ENCODE measurements at regions not wholly inside any gene's neighbourhood (a gene's known extent, or its start where the extent isn't known, plus 50 kb on each side); places are given as distances from the start of the nearest gene placed in this dataset.

DNA sequence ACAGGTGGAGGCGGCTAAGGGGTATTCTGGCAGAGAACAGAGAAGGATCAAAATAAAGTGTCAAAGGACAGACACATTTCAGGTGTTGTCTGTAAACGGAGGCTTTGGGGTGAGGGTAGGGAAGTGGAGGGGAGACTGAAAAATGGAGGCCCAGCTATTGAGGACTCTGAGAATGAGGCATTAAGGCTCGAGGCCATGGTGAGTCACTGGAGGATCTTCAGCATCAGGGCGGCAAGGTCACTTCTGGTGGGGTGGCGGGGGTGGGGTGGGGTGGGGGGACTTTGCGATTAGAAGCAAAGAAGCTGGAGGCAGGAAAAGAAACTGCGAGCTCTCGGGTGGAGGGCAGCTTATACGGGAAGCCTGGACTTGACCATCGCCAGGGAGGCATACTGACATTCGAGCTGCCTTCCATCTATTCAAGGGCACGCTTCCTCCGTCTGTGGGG lies 58.4 kb upstream of the PCGF5 start:
- TF ChIP-seq, protein P1, sequence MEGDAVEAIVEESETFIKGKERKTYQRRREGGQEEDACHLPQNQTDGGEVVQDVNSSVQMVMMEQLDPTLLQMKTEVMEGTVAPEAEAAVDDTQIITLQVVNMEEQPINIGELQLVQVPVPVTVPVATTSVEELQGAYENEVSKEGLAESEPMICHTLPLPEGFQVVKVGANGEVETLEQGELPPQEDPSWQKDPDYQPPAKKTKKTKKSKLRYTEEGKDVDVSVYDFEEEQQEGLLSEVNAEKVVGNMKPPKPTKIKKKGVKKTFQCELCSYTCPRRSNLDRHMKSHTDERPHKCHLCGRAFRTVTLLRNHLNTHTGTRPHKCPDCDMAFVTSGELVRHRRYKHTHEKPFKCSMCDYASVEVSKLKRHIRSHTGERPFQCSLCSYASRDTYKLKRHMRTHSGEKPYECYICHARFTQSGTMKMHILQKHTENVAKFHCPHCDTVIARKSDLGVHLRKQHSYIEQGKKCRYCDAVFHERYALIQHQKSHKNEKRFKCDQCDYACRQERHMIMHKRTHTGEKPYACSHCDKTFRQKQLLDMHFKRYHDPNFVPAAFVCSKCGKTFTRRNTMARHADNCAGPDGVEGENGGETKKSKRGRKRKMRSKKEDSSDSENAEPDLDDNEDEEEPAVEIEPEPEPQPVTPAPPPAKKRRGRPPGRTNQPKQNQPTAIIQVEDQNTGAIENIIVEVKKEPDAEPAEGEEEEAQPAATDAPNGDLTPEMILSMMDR (IDR thresholded peaks at IDR 0.05) = no peak
- TF ChIP-seq POLR2AphosphoS5 (IDR thresholded peaks at IDR 0.05) (no peak), EP300 (IDR thresholded peaks at IDR 0.05) (no peak), POLR2A (IDR thresholded peaks at IDR 0.05) (no peak)
- 3 to 30% methylated on average over 3 to 10 of the region's 13 CpGs for WGBS, 2 donors (ENCODE audit: low coverage in 1 of 2)
- Histone ChIP-seq H3K4me1 (peaks cover 0 to 45% (median 7%) of the 10 kb centered on the region in 3 donors), H3K36me3 (no peaks in the 10 kb centered on the region), H3K27ac (peak overlapping the region; percentile 81 to 99 (median 98)), H3K9me3 (no peaks in the 10 kb centered on the region), H3K4me3 (peak overlapping the region; percentile 58 to 98), H3K27me3 (no peaks in the 10 kb centered on the region)
- peak; percentile 24 for ATAC-seq

DNA sequence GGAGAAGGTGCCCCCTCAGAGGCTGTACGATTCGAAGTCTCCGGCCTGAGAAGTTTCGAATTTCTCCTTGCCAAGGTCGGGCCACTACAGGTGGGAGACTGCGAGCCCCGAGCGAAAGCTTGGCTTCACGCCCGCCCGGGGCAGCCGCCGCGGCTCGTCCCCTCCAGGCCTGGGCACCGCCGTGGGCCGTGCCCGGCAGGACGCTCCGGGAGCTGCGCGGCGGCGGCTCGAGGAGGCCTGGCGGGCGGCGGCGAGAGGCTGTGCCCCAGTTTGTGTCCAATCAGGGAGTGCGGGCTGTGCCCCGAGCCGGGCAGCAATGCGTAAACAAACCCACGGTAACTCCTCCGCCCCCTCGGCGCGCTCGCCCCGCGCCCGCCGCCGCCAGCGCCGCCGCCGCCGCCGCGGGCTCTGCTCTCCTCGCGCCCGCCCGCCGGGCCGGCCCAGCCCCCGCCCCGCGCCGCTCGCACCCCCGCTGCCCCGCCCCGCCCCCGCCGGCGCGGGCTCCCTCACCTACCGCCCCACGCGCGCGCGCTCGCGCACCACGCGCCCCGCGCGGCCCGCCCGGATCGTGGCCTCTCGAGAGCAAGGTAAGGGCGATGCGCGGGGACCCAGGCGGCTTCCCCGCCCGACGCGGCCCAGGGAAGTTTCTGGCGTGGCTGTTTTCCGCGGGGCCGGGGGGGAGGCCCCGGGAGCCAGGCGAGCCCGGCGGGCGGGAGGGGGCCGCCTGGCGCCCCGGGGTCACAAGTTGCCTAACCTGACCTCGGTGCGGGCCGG lies 57.8 kb upstream of the PCGF5 start:
- Histone ChIP-seq H3K9me3 (no peaks in the 10 kb centered on the region), H3K4me1 (peaks cover 0 to 47% (median 7%) of the 10 kb centered on the region in 3 donors), H3K36me3 (no peaks in the 10 kb centered on the region), H3K27me3 (no peaks in the 10 kb centered on the region), H3K4me3 (peak overlapping the region; percentile 82 to 98), H3K27ac (peak overlapping the region; percentile 83 to 99 (median 98))
- ATAC-seq = peak; percentile 85
- no CpG with 5 or more reads among the region's 110 CpGs for WGBS, 2 donors (ENCODE audit: low coverage in 1 of 2)
- TF ChIP-seq, protein P1 (IDR thresholded peaks at IDR 0.05) = peak in 2 of 4 experiments; percentile 2 to 18
- peak; percentile 74 for TF ChIP-seq POLR2AphosphoS5 (IDR thresholded peaks at IDR 0.05)
- peak; percentile 77 to 90 for TF ChIP-seq POLR2A (IDR thresholded peaks at IDR 0.05)
- TF ChIP-seq EP300 (IDR thresholded peaks at IDR 0.05) = no peak

DNA sequence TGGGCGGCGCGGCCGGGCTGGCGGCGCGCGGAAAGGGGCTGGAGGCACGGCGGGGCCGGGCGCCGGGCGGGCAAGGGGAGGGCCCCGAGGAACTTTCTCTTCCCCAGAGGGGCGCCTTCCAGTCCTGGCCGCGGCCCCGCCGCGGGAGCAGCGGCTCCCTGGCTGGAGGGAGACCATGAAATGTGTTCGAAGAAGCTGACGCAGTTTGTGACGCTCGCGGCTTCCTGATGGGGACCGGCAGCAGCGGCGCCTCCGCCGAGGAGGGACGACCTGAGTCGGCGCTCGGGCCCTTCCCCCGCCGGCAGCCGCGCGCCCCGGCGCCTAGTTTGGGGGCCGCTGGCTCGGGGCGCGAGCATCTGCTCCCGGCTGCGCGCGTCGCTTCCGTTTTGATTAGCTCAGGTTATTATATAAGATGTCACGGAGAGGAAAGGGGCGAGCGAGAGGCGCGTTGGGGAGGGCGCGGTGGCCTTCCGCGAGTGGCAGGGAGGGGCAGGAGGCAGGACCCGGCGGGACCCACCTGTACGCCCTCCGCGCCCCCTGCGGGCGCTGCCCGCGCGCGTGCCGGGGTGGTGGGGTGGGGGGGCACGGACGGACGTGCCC lies 57.1 kb upstream of the PCGF5 start:
- no peaks in the 10 kb centered on the region for H3K27me3 ChIP-seq
- H3K36me3 ChIP-seq = no peaks in the 10 kb centered on the region
- no peaks in the 10 kb centered on the region for H3K9me3 ChIP-seq
- peak; percentile 63 for ATAC-seq
- no CpG with 5 or more reads among the region's 77 CpGs for WGBS, 2 donors (ENCODE audit: low coverage in 1 of 2)
- H3K4me1 ChIP-seq = peaks cover 0 to 47% (median 7%) of the 10 kb centered on the region in 3 donors
- H3K4me3 ChIP-seq = peak overlapping the region; percentile 82 to 98
- TF ChIP-seq, protein P1 (IDR thresholded peaks at IDR 0.05) = peak in 1 of 4 experiments; percentile 22
- TF ChIP-seq POLR2A (IDR thresholded peaks at IDR 0.05) (peak; percentile 56 to 66), EP300 (IDR thresholded peaks at IDR 0.05) (no peak), POLR2AphosphoS5 (IDR thresholded peaks at IDR 0.05) (peak; percentile 27)
- H3K27ac ChIP-seq = peak overlapping the region; percentile 83 to 99 (median 98)

DNA sequence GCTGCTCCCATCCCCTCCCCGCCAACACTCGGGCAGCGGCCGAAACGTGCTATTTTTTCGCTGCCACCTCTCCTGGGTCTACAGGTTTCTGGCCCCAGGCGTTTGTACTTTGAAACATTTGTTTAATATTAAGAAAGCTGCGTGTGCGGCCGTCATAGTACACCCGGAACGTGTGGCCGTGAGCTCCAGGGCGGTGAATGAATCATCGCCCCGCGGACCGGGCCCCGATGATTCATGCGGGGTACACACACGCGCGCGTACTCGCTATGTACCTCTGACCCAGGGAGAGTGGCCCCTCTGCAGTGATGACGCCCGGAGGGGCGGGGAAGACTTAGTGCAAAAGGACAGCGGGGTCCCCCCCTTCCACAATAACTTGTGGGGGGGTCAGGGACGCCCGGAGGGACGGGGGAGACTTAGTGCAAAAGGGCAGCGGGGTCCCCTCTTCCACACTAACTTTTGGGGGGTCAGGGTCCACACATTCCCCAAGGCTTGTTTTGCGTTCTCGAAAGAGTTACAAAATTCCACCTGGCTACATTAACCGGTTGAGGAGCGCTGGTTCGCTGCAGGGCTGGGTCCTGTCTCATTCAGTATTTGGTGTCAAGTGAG lies 56.5 kb upstream of the PCGF5 start:
- ATAC-seq = peak; percentile 67

DNA sequence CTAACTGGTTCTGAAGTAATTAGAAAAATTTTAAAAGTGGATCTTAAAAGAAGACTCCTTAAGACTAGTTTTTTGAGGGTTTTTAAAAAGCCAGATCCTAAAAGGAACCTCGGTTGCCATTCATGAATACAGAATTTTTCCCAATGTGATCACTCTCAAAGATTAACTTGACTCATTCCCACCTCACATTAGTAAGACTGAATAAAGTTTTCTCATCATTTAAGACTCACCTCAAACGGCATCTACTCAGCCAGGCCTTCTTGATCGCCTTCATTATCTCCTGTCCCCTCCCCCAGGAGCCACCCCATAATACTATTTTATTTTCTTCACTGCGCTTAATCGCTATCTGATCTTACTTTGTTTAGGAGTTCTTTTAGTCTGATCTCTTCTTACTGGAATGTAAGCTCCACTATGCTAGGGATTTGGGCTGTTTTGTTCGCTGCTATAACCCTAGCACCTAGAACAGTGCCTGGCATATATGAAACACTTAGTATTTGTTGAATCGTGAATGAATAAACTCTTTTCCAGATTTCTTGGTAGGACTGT lies 55.9 kb upstream of the PCGF5 start:
- TF ChIP-seq, protein P1 (IDR thresholded peaks at IDR 0.05) = no peak
- TF ChIP-seq EP300 (IDR thresholded peaks at IDR 0.05) = no peak
- no peak for TF ChIP-seq POLR2AphosphoS5 (IDR thresholded peaks at IDR 0.05)
- TF ChIP-seq POLR2A (IDR thresholded peaks at IDR 0.05) = no peak
- H3K27me3 ChIP-seq = no peaks in the 10 kb centered on the region
- no peaks in the 10 kb centered on the region for H3K9me3 ChIP-seq
- H3K27ac ChIP-seq = peak overlapping the region in 3 of 4 donors; percentile 97 to 99 (median 98)
- H3K36me3 ChIP-seq = no peaks in the 10 kb centered on the region
- 64 to 66% methylated on average over 3 to 7 of the region's 7 CpGs for whole genome bisulfite sequencing, 2 donors (ENCODE audit: low coverage in 1 of 2)
- peaks cover 0 to 47% (median 7%) of the 10 kb centered on the region in 3 donors for H3K4me1 ChIP-seq
- peak overlapping the region; percentile 82 to 98 for H3K4me3 ChIP-seq
- ATAC-seq = no peak

More for the DNA sequence above, 56.5 kb upstream of the PCGF5 start:
- TF ChIP-seq POLR2A (IDR thresholded peaks at IDR 0.05) (peak in 1 of 2 donors; percentile 32), POLR2AphosphoS5 (IDR thresholded peaks at IDR 0.05) (peak; percentile 65), EP300 (IDR thresholded peaks at IDR 0.05) (no peak)
- 9 to 27% methylated on average over 7 to 16 of the region's 38 CpGs for WGBS, 2 donors (ENCODE audit: low coverage in 1 of 2)
- Histone ChIP-seq H3K36me3 (no peaks in the 10 kb centered on the region), H3K9me3 (no peaks in the 10 kb centered on the region), H3K27ac (peak overlapping the region; percentile 83 to 99 (median 98)), H3K27me3 (no peaks in the 10 kb centered on the region), H3K4me3 (peak overlapping the region; percentile 82 to 98), H3K4me1 (peaks cover 0 to 47% (median 7%) of the 10 kb centered on the region in 3 donors)
